HepG2 (cell line): ENCODE measurements at regions not wholly inside any gene's neighbourhood (a gene's known extent, or its start where the extent isn't known, plus 50 kb on each side); places are given as distances from the start of the nearest gene placed in this dataset.

Experiments used
- ATAC-seq: fragments of 200-7000 bp; cut with Tn5 transposase; 3 replicates; pipeline ENCODE4 v1.9.1; 2020; ENCODE audit warnings: mild to moderate bottlenecking, moderate library complexity
- BruUV-seq: library from RNA; stranded (reverse); fragments of 400-500 nt; replicated peaks from 2 replicates; lab custom pipeline; 2021; lab: Mats Ljungman, UMichigan
- CTCF ChIA-PET: fragments of 300-600 bp; formaldehyde crosslinking; extraction: SDS; loops from one replicate; lab custom pipeline; 2021; ENCODE audit warnings: low total read pairs, inconsistent platforms, low intra/inter-chr PET ratio; lab: Yijun Ruan, JAX
- POLR2A ChIA-PET: fragments of 350-600 bp; sonication (Branson Sonifier 250); formaldehyde crosslinking; loops from one replicate; lab custom pipeline; 2020; ENCODE audit warnings: antibody characterized with exemption, inconsistent platforms; lab: Yijun Ruan, JAX
- DNase-seq: peaks from one replicate; pipeline ENCODE4 v3.0.0-alpha.2; 2015; ENCODE audit warnings: low spot score
- FAIRE-seq: peaks from 3 replicates; lab custom pipeline; 2011; peaks lifted over from hg19 to GRCh38; lab: Jason Lieb, UNC
- H2AFZ ChIP-seq: one replicate; pipeline ENCODE4 v1.6.1; 2011; ENCODE audit warnings: low read length, inconsistent platforms
- H3K27ac ChIP-seq: fragments of 300-600 bp; 3 replicates; pipeline ENCODE4 v1.8.0; 2011; ENCODE audit warnings: mixed run types, mild to moderate bottlenecking, mixed read lengths, low read length, inconsistent platforms; ENCODE audit not compliant: insufficient read depth; ENCODE audit errors: extremely low read length
- H3K27me3 ChIP-seq, 2 experiments: fragments of 200-600 bp in 1 of 2; 2 replicates in 1 of 2; 3 replicates in 1 of 2; pipeline versions ENCODE4 v1.6.0 to v1.8.0; 2011; ENCODE audit warnings: low read length in 2 of 2, mild to moderate bottlenecking in 2 of 2, moderate library complexity in 2 of 2, inconsistent platforms in 1 of 2; ENCODE audit not compliant: insufficient read depth in 2 of 2, control insufficient read depth in 1 of 2
- H3K36me3 ChIP-seq, 2 experiments: fragments of 200-600 bp in 1 of 2; replicated peaks in 1 of 2; 2 replicates in 1 of 2; 3 replicates in 1 of 2; pipeline versions ENCODE4 v1.5.1 to v1.8.0; 2011; ENCODE audit warnings: low read length in 2 of 2, inconsistent platforms in 1 of 2; ENCODE audit not compliant: insufficient read depth in 2 of 2, control insufficient read depth in 1 of 2
- H3K4me1 ChIP-seq: 2 replicates; pipeline ENCODE4 v1.5.1; 2012; ENCODE audit warnings: low read length, inconsistent platforms; ENCODE audit not compliant: insufficient read depth
- H3K4me2 ChIP-seq: 2 replicates; pipeline ENCODE4 v1.6.0; 2011; ENCODE audit warnings: low read depth, low read length, inconsistent platforms
- H3K4me3 ChIP-seq, 3 experiments: fragments of 200-600 bp in 1 of 3; sonication (generic), shearing (Covaris generic) in 1 of 3; replicated peaks in 1 of 3; 2 replicates each; pipeline ENCODE4 v1.5.1; 2011 to 2016; ENCODE audit warnings: low read length in 3 of 3, inconsistent platforms in 2 of 3, low read depth in 2 of 3, mild to moderate bottlenecking in 2 of 3, control low read depth in 1 of 3, mixed read lengths in 1 of 3; ENCODE audit not compliant: insufficient read depth in 1 of 3
- H3K79me2 ChIP-seq: one replicate; pipeline ENCODE4 v1.6.1; 2011; ENCODE audit warnings: low read length, inconsistent platforms; ENCODE audit not compliant: insufficient read depth
- H3K9ac ChIP-seq: 2 replicates; pipeline ENCODE4 v1.6.0; 2011; ENCODE audit warnings: mild to moderate bottlenecking, low read depth, low read length, inconsistent platforms; ENCODE audit not compliant: insufficient read depth
- H3K9me3 ChIP-seq: 2 replicates; pipeline ENCODE4 v1.5.1; 2012; ENCODE audit warnings: mild to moderate bottlenecking, low read length
- H4K20me1 ChIP-seq: 2 replicates; pipeline ENCODE4 v1.6.0; 2011; ENCODE audit warnings: inconsistent platforms, mild to moderate bottlenecking, low read length, moderate library complexity; ENCODE audit not compliant: insufficient read depth
- ARNT ChIP-seq: fragments of 450-650 bp; IDR thresholded peaks from 2 replicates; pipeline ENCODE4 v1.6.1; 2017
- ATM ChIP-seq: fragments of 450-650 bp; IDR thresholded peaks from 2 replicates; pipeline ENCODE4 v1.7.1; 2017; ENCODE audit warnings: mild to moderate bottlenecking, borderline replicate concordance
- CREB3 ChIP-seq: sonication (generic); formaldehyde crosslinking; IDR thresholded peaks from 2 replicates; pipeline ENCODE4 v1.5.0; 2020; ENCODE audit warnings: missing genetic modification reagents
- MXI1 ChIP-seq: IDR thresholded peaks from 3 replicates; pipeline ENCODE4 v1.6.1; 2012; ENCODE audit warnings: low read depth, low read length, inconsistent platforms, borderline replicate concordance
- RBAK ChIP-seq: sonication (generic); formaldehyde crosslinking; IDR thresholded peaks from 2 replicates; pipeline ENCODE4 v1.5.1; 2020; ENCODE audit warnings: mild to moderate bottlenecking, missing genetic modification reagents
- REXO4 ChIP-seq: sonication (generic); formaldehyde crosslinking; IDR thresholded peaks from 2 replicates; pipeline ENCODE4 v1.8.0; 2022; ENCODE audit warnings: missing genetic modification reagents, mild to moderate bottlenecking, borderline replicate concordance
- USF2 ChIP-seq, 2 experiments: sonication (generic) in 1 of 2; formaldehyde crosslinking in 1 of 2; IDR thresholded peaks; 2 replicates each; pipeline versions ENCODE4 v1.5.1 to v1.6.1; 2011 to 2020; ENCODE audit warnings: borderline replicate concordance in 1 of 2, low read depth in 1 of 2, low read length in 1 of 2, mild to moderate bottlenecking in 1 of 2, missing genetic modification reagents in 1 of 2, moderate library complexity in 1 of 2
- ZBTB40 ChIP-seq, 2 experiments: fragments of 450-650 bp in 1 of 2; sonication (generic) in 1 of 2; formaldehyde crosslinking in 1 of 2; IDR thresholded peaks; 2 replicates each; pipeline versions ENCODE4 v1.6.1 to v1.8.0; 2016 to 2022; ENCODE audit warnings: antibody characterized with exemption in 1 of 2, mild to moderate bottlenecking in 1 of 2, missing genetic modification reagents in 1 of 2
- ZNF558 ChIP-seq: sonication (generic); formaldehyde crosslinking; IDR thresholded peaks from 2 replicates; pipeline ENCODE4 v1.9.0; 2022; ENCODE audit warnings: mild to moderate bottlenecking, missing genetic modification reagents, borderline replicate concordance
- ZNF672 ChIP-seq: sonication (generic); formaldehyde crosslinking; IDR thresholded peaks from 2 replicates; pipeline ENCODE4 v1.8.1; 2022; ENCODE audit warnings: missing genetic modification reagents
- ZNF781 ChIP-seq: sonication (generic); formaldehyde crosslinking; IDR thresholded peaks from 2 replicates; pipeline ENCODE4 v1.5.1; 2020; ENCODE audit warnings: borderline replicate concordance, mild to moderate bottlenecking, missing genetic modification reagents; ENCODE audit errors: not compliant biosample characterization
- WGBS: methylation state at CpG from one replicate; pipeline ENCODE4 v1.1.6; 2017; ENCODE audit warnings: low lambda C conversion rate; 5-methylcytosine and 5-hydroxymethylcytosine counted together
- in situ Hi-C: cut with HindIII; loops from 2 replicates; pipeline ENCODE4 v1.10.0; 2017; ENCODE audit warnings: low pct_unique_long_range_greater_than_20kb; ENCODE audit not compliant: extremely low pct_ligation_motif_present
- intact Hi-C: fragments of 100-400 bp; cut with micrococcal nuclease; formaldehyde crosslinking; loops from one replicate; pipeline ENCODE4 v1.10.0; 2022; ENCODE audit not compliant: unreplicated experiment

- BruUV-seq: no TSS peak
- Histone ChIP-seq H4K20me1 (no peaks in the 10 kb centered on the region), H2AFZ (no peak overlapping the region), H3K79me2 (no peaks in the 10 kb centered on the region), H3K27ac (no peak overlapping the region), H3K27me3 (no peaks in the 10 kb centered on the region; a peak in 1 of 5 replicates), H3K9ac (no peak overlapping the region), H3K36me3 (no peaks in the 10 kb centered on the region), H3K4me1 (no peaks in the 10 kb centered on the region), H3K4me2 (no peak overlapping the region), H3K9me3 (peaks cover 56% of the 10 kb centered on the region), H3K4me3 (no peak overlapping the region)
- FAIRE-seq (no peak), ATAC-seq (no peak), DNase-seq (no peak)
- TF ChIP-seq ZNF558: no peak
- no peak for TF ChIP-seq REXO4 (CRISPR knock-in tag)
- no peak for TF ChIP-seq MXI1
- TF ChIP-seq CREB3 (CRISPR knock-in tag): no peak
- TF ChIP-seq USF2 (IDR thresholded peaks at IDR 0.05; ENCODE audit: low read depth, low read length): no peak
- TF ChIP-seq USF2 (CRISPR knock-in tag; IDR thresholded peaks at IDR 0.05; ENCODE audit: borderline replicate concordance): no peak
- TF ChIP-seq ARNT: no peak
- TF ChIP-seq ATM: no peak
- no peak for TF ChIP-seq RBAK (CRISPR knock-in tag)
- TF ChIP-seq ZNF781 (CRISPR knock-in tag): no peak
- no peak for TF ChIP-seq ZNF672 (CRISPR knock-in tag)
- TF ChIP-seq ZBTB40 (IDR thresholded peaks at IDR 0.05): no peak
- no peak for TF ChIP-seq ZBTB40 (CRISPR knock-in tag; IDR thresholded peaks at IDR 0.05)
- POLR2A ChIA-PET: no interaction called here
- 40% methylated on average over 1 of the region's 1 CpG for WGBS
- intact Hi-C loops: no loop called here
- in situ Hi-C loops: no loop called here
- CTCF ChIA-PET: no interaction called here
These were observed 1089.4 kb upstream of the MIR17HG start for GRCh38 chr13:90258129-90258528.
